ENCODE measurements at regions not wholly inside any gene's neighbourhood (a gene's known extent, or its start where the extent isn't known, plus 50 kb on each side); places are given as distances from the start of the nearest gene placed in this dataset.

- H3K27me3 Mint-ChIP-seq (ENCODE audit: insufficient read depth): peaks cover 30% of the 10 kb centered on the region
- H3K4me3 ChIP-seq (ENCODE audit: low read length): no peak overlapping the region
- H3K4me3 Mint-ChIP-seq: no peak overlapping the region
- no peak overlapping the region for H3K27ac ChIP-seq (ENCODE audit: low read depth, low read length)
- H3K36me3 Mint-ChIP-seq (ENCODE audit: low read depth): no peaks in the 10 kb centered on the region
- no peaks in the 10 kb centered on the region for H3K9me3 ChIP-seq (ENCODE audit: control insufficient read depth, low read length)
- H3K4me1 Mint-ChIP-seq: peaks cover 3% of the 10 kb centered on the region
- DNase-seq: no peak
- TF ChIP-seq, protein P1, sequence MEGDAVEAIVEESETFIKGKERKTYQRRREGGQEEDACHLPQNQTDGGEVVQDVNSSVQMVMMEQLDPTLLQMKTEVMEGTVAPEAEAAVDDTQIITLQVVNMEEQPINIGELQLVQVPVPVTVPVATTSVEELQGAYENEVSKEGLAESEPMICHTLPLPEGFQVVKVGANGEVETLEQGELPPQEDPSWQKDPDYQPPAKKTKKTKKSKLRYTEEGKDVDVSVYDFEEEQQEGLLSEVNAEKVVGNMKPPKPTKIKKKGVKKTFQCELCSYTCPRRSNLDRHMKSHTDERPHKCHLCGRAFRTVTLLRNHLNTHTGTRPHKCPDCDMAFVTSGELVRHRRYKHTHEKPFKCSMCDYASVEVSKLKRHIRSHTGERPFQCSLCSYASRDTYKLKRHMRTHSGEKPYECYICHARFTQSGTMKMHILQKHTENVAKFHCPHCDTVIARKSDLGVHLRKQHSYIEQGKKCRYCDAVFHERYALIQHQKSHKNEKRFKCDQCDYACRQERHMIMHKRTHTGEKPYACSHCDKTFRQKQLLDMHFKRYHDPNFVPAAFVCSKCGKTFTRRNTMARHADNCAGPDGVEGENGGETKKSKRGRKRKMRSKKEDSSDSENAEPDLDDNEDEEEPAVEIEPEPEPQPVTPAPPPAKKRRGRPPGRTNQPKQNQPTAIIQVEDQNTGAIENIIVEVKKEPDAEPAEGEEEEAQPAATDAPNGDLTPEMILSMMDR (conservative IDR thresholded peaks at IDR 0.05): no peak
- H3K36me3 ChIP-seq (ENCODE audit: control insufficient read depth, insufficient read depth, low read length): no peaks in the 10 kb centered on the region
- no peak overlapping the region for H3K9ac ChIP-seq (ENCODE audit: extremely low read depth, low read length, poor library complexity, severe bottlenecking)
- H3K27ac Mint-ChIP-seq: no peak overlapping the region
- H3K4me1 ChIP-seq (ENCODE audit: control insufficient read depth, insufficient read depth, low read length): no peaks in the 10 kb centered on the region
- peaks cover 37% of the 10 kb centered on the region for H3K27me3 ChIP-seq (ENCODE audit: control insufficient read depth, insufficient read depth, low read length, poor library complexity, severe bottlenecking)
- H3K9me3 Mint-ChIP-seq: no peaks in the 10 kb centered on the region
Observed at GRCh38 chr10:114771749-114772148, 49.8 kb upstream of the FHIP2A start.

All from endodermal cell (in vitro differentiated cells).